DMS 273 treated with DMSO at 0.1 percent for 48 hours (cell line): ENCODE measurements at regions not wholly inside any gene's neighbourhood (a gene's known extent, or its start where the extent isn't known, plus 50 kb on each side); places are given as distances from the start of the nearest gene placed in this dataset.

ENCODE experiments used
- DNase-seq: peaks from one replicate; lab custom pipeline; 2025; lab: John Stamatoyannopoulos, UW

DNA sequence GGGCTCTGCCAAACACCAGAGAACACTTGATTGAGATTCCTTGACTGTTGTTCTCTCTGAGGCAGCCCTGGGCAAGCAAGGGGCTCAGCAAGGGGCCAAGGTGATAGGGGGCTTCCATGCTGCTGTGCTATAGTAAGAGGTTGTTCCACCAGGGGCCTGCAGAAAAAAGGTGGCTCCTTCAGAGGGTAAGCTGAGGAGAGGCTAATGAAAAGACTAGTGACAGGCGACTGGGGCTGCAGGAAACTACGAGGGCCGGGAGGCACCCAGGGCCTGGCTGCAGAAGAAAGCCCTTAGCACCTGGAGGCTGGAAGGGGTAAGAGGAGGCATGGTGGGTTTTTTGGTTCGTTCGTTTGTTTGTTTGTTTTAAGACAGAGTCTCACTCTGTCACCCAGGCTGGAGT lies 88.0 kb upstream of the CTNNA1 start:
- no peak for DNase-seq

DNA sequence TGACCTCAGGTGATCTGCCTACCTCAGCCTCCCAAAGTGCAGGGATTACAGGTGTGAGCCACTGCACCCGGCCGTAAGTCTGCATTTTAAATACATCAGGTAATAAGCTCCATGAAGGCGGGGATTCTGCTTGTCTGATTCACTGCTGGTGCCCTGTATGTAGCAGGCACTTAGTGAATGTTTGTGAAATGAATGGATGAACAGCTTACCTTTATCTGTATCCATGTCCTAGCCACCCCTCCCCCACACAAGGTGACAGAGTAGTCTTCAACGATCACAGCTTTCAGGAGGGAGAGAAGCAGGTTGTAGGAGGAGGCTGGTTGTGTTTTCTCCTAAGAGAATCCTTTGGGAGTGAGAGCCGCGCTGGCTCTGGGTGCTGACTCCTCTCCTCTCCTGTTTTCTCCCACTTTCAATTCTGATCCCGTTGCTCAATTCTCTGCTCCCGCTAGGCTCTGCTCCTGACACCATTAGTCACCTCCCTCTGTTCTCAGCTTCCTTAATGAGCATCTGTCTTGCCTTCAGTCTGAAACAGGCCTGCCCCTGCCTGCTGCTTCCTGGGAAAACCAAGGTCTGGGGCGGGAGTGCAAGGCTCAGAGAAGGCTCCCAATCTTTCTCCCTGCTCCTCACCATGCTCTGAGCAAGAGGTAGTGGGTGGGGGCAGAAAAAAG lies 88.8 kb upstream of the CTNNA1 start:
- peak; percentile 66 for DNase-seq

DNA sequence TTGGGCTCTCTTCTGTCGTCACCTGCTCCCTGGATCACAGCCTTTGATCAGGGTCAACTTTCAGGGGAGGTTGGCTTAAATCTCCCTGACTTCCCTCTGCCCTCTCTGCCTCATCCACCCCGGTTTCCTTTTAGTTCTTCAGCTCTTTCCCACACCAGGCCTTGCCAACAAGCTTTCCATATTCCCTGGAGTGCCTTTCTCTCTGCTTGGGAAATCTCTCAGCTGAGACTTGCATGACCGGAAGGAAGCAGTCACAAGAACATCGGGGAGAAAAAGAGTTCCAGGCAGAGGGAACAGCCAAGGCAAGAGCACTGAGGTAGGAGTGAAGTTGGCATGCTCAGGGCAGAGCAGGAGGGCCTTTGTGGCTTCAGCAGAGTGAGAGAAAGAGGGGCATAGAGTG lies 88.4 kb upstream of the HSPA9 start:
- DNase-seq, result no peak

DNA sequence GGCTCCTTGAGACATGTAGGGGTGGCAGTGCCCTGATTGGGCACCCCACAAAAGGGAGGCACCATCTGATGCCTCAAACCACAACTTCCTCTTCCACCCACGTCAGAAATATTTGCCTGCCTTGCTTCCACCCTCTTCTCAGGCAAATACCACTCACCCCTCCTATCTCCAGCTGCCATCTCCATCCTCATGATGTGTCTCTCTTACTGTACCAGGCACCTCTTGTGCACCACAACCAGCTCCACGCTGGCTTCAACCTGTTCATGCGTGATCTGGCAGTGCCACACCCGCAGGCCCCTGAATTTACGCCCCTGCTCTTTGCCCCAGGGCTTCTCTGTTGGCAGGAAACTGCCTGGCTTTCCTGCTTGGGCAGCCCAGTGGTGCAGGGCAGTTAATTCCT lies 87.8 kb upstream of the HSPA9 start:
- no peak for DNase-seq

DNA sequence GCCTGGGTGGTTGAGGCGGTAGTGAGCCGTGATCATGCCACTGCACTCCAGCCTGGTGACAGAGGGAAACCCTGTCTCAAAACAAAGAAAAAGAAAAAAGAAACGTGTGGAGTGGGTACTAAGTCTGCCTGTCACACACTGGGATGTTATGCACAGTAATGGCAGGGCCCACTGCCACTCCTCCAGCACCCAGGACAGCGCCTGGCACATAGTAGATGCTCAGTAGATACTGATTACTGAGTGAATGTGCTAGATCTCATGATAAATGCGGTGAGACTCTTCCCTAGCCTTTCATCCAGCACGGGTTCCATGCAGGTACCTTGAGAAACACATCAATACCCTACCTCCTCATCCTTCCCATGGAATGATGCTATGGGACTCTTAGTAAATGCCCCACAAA lies 87.4 kb upstream of the HSPA9 start:
- DNase-seq, result no peak

- DNase-seq, result no peak
These were observed 86.8 kb upstream of the HSPA9 start for GRCh38 chr5:138661991-138662434.

DNA sequence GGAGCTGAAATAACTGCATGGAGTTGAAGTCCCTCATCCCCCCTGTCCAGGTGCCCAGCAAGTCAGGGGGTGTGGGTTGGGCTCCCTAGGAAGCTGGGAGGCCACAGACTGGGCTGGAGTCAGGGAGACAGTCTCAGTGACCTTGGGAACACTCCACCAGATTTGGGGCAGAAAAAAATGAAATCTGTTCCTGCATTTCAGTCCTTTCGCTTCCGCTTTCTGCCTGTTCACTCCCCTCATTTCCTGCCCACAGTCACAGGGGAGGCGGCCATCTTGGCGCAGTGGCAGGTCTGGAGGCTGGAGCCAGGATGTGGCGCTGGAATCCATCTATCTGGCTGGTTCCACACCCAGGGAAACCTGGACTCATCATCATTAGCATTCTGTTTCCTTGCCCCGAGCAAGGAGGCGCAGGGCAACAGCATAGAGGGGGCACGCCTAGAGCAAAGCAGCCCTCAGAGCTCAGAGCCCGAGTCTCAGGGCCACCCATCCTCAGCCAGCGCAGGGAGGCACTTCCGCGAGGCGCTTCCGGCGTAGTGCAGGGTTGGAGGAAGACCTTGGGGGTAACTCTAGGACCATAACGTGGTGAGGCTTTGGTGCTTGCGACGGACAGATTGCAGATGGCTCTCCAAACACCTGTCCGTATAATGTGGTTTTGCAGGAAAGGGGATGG lies 86.2 kb upstream of the HSPA9 start:
- no peak for DNase-seq

DNA sequence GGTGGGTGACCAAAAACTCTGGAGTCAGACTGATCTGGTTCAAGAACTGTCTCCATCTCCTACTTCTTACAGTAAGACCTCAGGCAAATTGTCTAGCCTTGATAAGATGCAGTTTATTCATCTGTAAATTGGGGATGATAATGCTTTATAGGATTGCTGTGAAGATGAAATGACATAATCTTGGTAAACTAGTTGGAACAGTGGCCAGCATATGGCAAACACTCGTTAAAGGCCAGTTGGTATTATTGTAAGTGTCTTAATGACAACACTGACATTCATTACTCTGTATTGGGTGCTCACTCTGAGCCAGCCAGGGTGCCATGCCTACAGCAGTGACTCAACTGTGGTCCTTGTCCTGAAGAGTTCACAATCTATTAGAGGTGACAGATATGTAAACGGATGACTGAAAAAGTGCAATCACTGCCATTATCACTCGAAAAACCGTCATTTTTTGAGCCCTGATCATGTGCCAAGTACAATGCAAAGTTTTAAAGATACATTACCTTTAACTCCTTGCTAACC lies 84.9 kb upstream of the HSPA9 start:
- DNase-seq, result no peak

- no peak for DNase-seq
These were observed 84.4 kb upstream of the HSPA9 start for GRCh38 chr5:138659561-138659960.

DNA sequence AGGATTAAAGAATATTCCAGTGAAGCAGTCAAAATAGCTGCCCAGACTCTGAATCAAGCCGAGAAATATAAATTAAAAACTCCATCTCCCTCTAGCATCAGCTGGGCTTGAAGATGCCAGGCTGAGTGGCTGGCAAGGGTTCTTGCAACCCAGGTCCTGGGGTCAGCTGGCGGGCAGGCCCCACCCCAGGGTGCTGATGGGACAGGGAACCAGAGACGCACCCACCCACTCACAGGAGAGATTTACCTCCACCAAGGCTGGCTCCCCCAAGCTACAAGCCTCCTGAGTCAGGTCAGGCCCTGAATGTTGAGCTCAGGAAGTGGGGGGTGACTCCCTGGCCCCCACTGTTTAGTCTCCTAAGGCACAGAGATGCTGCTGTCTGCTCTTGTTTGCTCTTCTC lies 83.9 kb upstream of the HSPA9 start:
- no peak for DNase-seq

- no peak for DNase-seq
These were observed 83.5 kb upstream of the HSPA9 start for GRCh38 chr5:138658676-138659075.

DNA sequence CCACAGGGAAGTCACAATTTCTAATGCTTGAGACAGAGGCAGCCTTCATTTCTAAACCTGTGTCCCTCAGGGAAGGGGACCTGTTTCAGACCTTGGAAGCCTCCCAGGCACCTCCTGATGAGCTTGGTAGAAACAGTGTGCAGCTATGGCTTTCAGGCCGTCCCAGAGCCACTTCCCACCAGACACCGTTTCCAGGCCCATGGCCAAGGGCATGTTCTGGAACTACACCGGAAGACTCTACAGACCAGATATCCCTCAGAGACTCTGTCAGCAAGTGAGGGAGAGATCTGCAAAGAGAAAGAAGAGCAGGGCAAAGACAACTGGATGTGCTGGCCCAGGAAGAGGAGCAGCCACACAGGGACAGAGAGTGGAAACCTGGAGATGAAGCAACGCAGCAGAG lies 82.2 kb upstream of the HSPA9 start:
- DNase-seq, result no peak

DNA sequence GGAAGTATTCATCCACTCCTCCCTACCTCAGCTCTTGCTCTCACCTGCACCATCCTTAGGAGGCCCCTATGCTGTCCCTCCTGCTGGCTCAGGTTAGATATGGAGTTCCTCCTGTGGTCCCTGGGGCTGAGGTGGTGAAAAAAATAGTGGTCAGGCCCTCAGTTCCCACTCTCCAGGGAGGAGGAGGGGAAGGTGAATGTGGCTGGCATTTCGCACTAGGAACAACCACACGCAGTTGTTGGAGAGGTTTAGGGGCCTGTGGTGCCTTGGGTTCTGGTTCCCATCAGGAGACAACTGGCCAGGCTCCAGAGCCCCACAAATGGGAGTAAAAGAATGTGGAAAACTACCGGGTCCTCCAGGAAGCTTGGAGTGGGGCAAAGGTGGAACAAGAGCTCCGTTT lies 81.7 kb upstream of the HSPA9 start:
- no peak for DNase-seq

- DNase-seq, result no peak
These were observed 80.5 kb upstream of the HSPA9 start for GRCh38 chr5:138655530-138656190.

- DNase-seq, result no peak
These were observed 79.2 kb upstream of the HSPA9 start for GRCh38 chr5:138654281-138654867.

GRCh38 chr5:138653502-138653901 lies 78.3 kb upstream of the HSPA9 start:
- DNase-seq, result no peak

DNA sequence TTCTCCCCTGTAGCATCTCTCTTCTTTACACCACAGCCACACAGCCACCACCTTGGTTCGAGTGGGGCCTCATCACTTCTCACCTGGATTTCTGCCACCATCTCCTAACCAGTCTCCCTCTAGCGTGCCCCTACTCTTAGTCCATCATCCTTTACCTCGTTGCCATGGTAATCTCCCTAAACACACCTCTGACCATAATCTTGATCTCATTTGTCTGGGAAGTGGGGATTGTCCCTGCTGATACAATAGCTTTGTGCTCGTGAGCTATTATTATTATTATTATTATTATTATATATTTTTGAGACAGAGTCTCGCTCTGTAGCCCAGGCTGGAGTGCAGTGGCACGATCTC lies 76.5 kb upstream of the HSPA9 start:
- no peak for DNase-seq

- DNase-seq, result no peak
These were observed 76.0 kb upstream of the HSPA9 start for GRCh38 chr5:138651058-138651766.

DNA sequence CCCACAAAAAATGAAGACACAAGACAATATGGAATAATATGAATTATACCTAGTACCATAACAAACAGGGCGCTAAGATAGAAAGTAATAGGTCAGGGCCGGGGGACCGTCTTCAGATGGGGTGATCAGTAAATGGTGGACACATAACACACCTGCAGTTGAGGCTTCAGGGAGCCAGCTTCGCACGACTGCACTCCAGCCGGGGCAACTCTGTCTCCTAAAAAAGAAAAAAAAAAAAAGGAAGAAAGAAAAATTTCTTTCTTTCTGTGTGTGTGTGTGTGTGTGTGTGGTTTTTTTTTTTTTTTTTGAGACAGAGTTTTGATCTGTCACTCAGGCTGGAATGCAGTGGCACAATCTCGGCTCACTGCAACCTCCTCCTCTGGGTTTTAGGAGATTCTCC lies 75.0 kb upstream of the HSPA9 start:
- DNase-seq, result no peak

- DNase-seq, result no peak
These were observed 74.6 kb upstream of the HSPA9 start for GRCh38 chr5:138649775-138650174.

GRCh38 chr5:138649316-138649720 lies 74.1 kb upstream of the HSPA9 start:
- no peak for DNase-seq

- no peak for DNase-seq
These were observed 73.6 kb upstream of the HSPA9 start for GRCh38 chr5:138648841-138649240.
